IPS-18c (cell line): ENCODE measurements at regions not wholly inside any gene's neighbourhood (a gene's known extent, or its start where the extent isn't known, plus 50 kb on each side); places are given as distances from the start of the nearest gene placed in this dataset.

Experiments
- H3K4me3 ChIP-seq: 2 replicates; pipeline ENCODE4 v1.7.0; 2013; ENCODE audit warnings: low read depth, mild to moderate bottlenecking, low read length, moderate library complexity; ENCODE audit not compliant: insufficient read depth
- H3K9me3 ChIP-seq: one replicate; pipeline ENCODE4 v1.6.1; 2013; ENCODE audit warnings: mild to moderate bottlenecking, low read length, moderate library complexity; ENCODE audit not compliant: control insufficient read depth, insufficient read depth

GRCh38 chr12:30111719-30112118, 328.0 kb upstream of the TMTC1 start:
- Histone ChIP-seq H3K4me3 (no peak overlapping the region), H3K9me3 (no peaks in the 10 kb centered on the region)

DNA sequence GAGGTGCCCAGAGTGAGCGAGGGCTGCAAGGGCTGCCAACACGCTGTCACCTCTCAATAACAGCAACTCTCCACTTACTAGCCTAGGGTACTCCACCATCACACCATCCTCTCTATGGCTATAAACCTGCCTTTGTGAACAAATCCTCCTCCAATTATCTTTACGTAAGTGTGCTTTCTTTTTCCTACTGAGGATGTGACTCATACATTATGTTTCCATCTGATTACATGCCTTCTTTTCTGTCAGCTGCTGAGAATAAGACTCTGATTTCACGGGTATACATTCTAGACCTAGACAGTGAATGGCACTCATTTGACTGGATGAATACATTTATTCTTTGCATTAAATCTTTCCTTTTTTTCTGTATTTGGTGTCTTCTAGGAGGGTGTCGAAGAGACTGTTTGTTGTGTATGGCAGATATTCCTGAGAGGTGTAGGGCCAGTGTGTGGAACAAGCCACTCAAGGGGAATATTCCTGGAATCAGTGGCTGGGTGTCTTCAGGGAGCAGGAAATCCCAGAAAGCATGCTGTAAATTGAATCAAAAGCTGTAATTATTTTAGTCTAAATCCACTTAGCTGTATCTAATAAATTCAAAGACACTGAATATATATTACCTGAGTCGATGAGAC, 327.3 kb upstream of the TMTC1 start:
- H3K9me3 ChIP-seq: no peaks in the 10 kb centered on the region
- H3K4me3 ChIP-seq: no peak overlapping the region

- no peaks in the 10 kb centered on the region for H3K9me3 ChIP-seq
- no peak overlapping the region for H3K4me3 ChIP-seq
Observed at GRCh38 chr12:30110498-30110897, 326.8 kb upstream of the TMTC1 start.

GRCh38 chr12:30108666-30109065, 324.9 kb upstream of the TMTC1 start:
- Histone ChIP-seq H3K9me3 (no peaks in the 10 kb centered on the region), H3K4me3 (no peak overlapping the region)

- no peak overlapping the region for H3K4me3 ChIP-seq
- H3K9me3 ChIP-seq: no peaks in the 10 kb centered on the region
Observed at GRCh38 chr12:30106204-30106965, 322.6 kb upstream of the TMTC1 start.

- Histone ChIP-seq H3K4me3 (no peak overlapping the region), H3K9me3 (no peaks in the 10 kb centered on the region)
Observed at GRCh38 chr12:30105505-30105904, 321.8 kb upstream of the TMTC1 start.

GRCh38 chr12:30104971-30105370, 321.2 kb upstream of the TMTC1 start:
- no peaks in the 10 kb centered on the region for H3K9me3 ChIP-seq

GRCh38 chr12:30100741-30101140, 317.0 kb upstream of the TMTC1 start:
- H3K4me3 ChIP-seq: no peak overlapping the region
- H3K9me3 ChIP-seq: no peaks in the 10 kb centered on the region

More at GRCh38 chr12:30104971-30105370, 321.2 kb upstream of the TMTC1 start:
- no peak overlapping the region for H3K4me3 ChIP-seq

DNA sequence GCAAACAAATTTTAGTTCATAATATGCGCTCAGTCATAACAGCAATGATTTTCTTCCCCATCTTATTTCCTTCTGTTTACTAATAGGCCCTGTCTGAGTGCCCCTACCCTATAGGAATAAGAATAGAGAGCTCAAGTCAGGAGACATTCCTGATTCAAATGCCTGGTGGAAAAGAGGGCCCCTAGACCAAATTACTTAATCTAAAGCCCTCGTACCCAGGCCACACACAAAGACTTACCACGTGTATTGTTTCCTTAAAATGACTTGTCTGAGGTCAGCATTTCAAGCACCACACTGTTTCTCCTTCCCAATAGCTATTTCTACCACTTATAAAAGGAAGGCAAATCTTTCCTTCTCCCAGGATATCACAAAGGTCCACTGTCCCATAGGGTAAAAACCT, 314.9 kb upstream of the TMTC1 start:
- no peaks in the 10 kb centered on the region for H3K9me3 ChIP-seq
- H3K4me3 ChIP-seq: no peak overlapping the region

GRCh38 chr12:30095511-30095910, 311.8 kb upstream of the TMTC1 start:
- no peaks in the 10 kb centered on the region for H3K9me3 ChIP-seq
- no peak overlapping the region for H3K4me3 ChIP-seq

DNA sequence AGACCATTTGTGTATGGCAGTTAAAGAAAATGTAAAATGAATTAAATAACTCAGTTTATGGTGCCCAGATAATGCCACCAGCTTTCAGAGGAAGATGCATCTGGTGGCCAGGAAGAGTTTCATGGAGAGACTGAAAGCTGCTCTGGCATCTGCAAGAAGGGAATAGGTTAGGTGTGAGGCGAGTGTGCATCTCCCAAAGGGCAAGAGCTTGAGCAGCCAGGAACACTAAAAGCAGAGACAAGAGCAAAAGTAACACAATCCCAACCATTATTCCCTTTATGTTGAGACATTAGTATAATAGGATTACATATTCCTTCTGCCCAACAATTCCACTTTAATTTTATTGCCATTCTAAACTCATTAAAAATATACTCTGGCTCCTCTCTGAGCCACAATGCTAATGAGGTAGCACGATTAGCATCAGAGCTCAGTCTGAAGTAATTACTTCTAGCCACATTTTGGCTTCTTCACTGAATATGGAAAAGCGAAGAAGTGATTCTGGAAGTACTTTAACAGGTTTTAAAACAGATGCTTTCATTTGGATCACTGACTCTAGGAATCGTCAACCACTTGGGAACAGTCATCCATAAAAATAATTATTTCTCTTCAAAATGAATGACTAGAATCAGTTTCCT, 309.4 kb upstream of the TMTC1 start:
- Histone ChIP-seq H3K9me3 (no peaks in the 10 kb centered on the region), H3K4me3 (no peak overlapping the region)

GRCh38 chr12:30090258-30090657, 306.5 kb upstream of the TMTC1 start:
- no peaks in the 10 kb centered on the region for H3K9me3 ChIP-seq
- H3K4me3 ChIP-seq: no peak overlapping the region

- Histone ChIP-seq H3K4me3 (no peak overlapping the region), H3K9me3 (no peaks in the 10 kb centered on the region)
Observed at GRCh38 chr12:30088259-30088995, 304.7 kb upstream of the TMTC1 start.

- Histone ChIP-seq H3K4me3 (no peak overlapping the region), H3K9me3 (no peaks in the 10 kb centered on the region)
Observed at GRCh38 chr12:30082381-30082780, 298.6 kb upstream of the TMTC1 start.

DNA sequence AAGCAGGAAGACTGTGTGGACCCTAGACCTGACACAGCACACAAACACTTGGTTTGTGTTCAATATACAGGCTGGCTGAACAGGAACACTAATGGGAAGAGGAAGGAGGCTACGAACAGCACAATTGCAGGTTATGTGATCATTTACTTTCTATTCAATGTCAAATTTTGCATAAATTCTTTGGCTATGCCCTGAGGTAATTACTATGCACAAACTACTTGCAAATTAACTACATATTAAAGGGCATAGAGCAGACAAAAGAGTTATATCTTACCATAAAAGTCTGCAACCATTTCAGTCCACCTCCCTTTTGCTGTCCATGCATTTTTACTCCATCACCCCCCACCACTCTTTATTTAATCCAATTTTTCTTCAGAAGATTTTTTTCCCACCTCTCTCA, 291.2 kb upstream of the TMTC1 start:
- Histone ChIP-seq H3K9me3 (no peaks in the 10 kb centered on the region), H3K4me3 (no peak overlapping the region)

DNA sequence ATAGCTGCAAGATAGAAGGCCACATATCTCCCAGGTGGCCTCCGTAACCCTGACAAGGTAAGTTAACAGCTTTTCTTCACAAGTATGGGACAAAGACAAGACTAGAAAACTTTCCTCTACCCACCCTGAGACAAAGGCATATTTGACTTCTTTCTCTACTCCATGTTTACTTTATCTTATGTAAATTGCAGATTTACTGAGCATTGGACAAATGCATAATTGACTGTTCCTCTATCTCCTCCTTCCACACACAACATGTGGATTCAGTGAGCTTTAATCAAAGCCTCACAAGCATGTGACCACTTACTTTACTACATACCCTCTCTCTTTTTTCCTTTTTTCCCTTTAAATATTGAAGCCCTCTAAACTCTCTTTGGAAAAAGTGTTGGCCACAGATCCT, 289.1 kb upstream of the TMTC1 start:
- Histone ChIP-seq H3K4me3 (no peak overlapping the region), H3K9me3 (no peaks in the 10 kb centered on the region)

- Histone ChIP-seq H3K9me3 (no peaks in the 10 kb centered on the region), H3K4me3 (no peak overlapping the region)
Observed at GRCh38 chr12:30067146-30067545, 283.4 kb upstream of the TMTC1 start.

DNA sequence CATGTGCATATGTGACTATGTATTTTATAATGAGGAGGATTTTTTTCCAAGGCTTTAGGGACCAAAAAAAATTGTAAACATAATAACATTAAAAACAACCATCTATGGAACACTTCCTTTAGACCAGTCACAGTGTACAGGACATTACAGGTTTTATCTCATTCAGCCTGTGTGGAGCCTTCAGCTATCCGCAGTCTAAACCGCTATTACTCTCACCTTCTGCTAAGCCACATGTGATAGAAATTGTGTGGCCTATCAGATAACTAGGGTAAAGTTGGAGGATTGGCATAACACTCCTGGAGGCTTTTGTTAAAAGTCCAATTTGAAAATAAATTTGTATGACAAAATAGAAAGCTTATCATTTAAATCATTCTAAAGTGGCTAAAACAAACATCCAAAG, 281.2 kb upstream of the TMTC1 start:
- Histone ChIP-seq H3K4me3 (no peak overlapping the region), H3K9me3 (no peaks in the 10 kb centered on the region)
